NCI-H146 (cell line): ENCODE measurements at regions not wholly inside any gene's neighbourhood (a gene's known extent, or its start where the extent isn't known, plus 50 kb on each side); places are given as distances from the start of the nearest gene placed in this dataset.
"Not testable (repeated sequence)": the region's sequence is repeated elsewhere in the genome, so short reads cannot be mapped to it uniquely, and the experiment has no call there.

Experiments used
- DNase-seq: peaks from one replicate; lab custom pipeline; 2025; lab: John Stamatoyannopoulos, UW

DNA sequence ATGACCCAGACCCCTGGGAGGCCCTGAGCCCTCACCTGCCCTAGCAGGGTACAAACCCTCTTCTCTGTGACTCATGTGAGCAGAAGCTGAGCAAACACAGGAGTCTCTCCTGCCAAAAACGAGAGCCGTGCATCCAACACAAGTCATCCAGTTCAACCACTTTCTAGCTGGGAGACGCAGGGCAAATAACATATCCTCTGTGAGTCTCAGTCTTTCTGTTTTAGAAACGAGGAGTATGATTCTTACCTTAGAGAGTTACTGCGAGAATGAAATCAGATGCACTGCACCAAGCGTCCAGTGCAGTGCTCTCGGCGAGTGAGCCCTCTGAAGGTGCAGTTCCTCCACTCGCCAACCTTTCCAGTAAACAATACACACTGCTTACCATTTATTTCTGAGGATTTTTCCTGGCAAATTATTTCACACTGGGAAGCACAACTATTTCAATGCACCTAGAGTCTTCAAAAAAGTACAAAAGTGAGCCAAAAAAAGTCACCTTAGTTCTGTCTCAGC lies 331.8 kb upstream of the MYT1L start:
- peak; percentile 82 for DNase-seq

DNA sequence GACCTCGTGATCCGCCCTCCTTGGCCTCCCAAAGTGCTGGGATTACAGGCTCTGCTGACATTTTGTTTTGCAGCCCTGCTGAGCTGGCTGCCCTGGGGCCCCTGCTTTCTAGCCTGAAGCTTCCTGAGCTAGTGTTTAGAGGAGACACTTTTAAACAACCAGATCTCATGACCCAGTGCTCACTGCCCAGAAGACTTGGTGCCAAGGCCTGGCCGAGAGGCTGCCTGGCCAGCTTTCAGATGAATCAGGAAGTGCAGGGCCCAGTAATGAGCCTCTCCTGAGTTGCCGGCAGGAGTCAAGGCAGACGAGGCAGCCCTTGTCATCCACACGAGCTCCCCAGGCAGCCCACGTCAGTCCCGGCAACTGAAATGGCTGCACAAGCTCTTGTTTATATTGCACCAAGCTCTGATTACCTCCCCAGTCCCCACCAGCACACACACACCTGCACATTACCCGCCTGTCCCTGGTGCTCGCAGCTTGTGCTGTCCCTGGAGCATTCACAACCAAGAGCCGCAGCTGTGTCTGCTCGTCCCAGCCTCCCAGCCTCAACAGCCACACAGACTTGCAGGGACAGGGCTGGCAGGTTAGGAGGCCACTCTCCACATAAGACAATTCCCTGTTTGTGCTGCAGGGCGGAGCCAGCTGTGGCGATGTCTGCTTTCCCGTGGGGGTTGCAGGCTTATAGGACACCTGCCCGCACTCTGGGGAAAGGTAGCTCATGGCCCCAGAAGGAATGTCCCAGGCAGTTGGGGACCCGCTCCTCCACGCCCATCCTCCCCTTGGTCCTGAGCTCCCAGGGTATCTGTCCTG lies 331.2 kb upstream of the MYT1L start:
- peak; percentile 85 for DNase-seq

DNA sequence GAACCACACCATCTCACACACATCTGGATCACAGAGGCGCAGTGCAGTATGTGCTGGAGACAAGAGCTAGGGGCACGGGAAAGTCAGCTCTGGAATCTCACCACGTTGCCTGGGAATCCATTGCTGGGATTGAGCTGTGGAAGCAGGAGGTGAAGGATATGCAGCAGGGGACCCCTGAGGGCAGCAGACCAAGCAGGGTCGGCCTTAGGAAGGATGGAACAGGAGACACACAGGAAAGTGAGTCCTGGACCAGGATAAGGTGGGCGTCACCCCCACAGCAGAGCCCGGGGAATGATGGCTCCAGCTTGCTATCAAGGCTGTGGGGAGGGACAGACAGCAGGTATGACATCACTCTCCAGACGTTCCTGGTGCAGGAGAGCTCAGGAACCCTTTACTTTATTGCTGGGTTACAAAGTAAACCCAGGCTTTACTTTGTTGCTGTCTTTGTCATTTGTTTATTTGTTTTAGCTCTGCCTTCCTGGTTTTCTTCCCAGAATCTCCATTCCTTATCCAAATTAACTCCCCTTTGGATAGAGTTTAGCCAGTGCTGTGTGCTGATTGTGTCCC lies 329.8 kb upstream of the MYT1L start:
- DNase-seq: no peak

DNA sequence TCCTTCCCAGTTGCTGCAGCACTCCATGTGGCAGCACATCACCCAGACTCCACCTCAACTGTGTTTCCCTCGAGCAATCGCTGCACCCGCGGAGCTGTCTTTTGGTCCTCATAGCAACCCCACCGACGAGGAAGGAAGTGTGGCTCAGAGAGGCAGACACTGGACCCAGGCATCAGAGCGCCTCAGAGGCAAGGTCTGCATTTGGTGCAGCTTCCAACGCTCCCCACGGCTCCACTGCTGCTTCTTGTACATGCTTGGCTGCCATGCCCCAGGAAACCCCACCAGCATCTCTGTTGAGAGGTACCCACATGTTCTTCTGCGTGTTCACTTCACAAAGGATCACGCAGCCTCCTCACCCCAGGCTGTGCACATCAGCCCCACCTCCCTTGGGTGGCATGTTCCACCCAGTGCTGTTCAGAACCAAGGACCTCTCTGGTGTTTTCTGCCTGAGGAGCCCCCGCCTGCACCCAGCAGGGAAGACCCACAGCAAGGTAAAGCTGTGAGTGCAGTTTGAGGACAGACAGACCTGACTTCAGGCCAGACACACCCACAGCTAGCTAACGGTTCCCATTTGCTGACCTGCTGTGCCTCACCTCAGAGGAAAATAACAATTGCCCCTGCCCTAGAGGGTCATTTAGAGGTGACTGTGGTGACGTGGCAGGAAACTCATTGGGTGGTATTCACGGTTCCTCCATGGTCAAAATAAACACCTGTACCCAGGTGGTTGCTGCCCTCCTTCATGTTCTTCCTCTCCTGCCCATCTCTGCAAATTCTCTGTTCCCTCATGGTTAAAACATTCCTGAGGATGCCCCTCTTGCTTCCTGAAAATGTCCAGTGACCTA lies 326.3 kb upstream of the MYT1L start:
- DNase-seq: no peak

DNA sequence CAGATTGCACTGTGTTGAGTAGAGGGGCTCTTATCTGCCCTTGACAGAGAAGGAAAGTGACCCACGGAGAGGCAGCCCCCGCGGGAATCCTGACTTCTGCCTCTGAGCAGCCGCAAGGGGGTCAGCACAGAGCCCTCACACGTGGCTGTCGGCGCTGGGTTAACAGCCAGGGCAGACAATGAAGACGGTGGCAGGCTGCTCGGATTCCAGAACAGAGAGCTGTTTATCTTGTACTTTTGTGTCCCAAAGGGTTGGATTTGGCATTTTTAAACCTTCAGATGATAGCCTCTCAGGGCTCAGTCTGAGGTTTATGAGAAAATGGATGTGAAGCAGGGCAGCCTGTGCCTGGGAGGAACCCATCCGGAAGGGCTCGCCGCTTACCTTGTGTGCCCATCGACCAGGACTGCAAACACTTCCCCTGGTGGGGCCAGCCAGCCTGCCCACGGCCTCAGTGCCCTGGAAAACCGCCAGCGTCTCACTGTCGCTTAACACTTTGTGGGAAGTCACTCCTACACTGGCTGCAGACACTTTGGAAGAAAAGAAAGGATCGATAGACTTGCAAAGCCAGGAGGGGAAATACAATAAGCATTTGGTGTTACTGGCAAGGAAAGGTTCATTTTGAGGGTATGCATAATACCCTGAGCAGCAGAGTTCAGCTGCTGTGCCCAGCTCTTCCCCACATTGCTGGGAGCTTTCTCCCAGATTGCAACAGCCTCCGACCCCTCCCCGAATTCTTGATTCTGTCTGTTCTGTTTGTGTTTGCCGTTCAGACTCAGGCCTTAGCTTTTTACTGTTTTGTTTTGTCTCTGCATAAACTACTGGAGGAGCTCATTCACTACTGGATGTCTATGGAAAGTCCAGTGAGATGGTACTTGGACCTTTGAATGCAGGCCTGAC lies 325.3 kb upstream of the MYT1L start:
- no peak for DNase-seq

DNA sequence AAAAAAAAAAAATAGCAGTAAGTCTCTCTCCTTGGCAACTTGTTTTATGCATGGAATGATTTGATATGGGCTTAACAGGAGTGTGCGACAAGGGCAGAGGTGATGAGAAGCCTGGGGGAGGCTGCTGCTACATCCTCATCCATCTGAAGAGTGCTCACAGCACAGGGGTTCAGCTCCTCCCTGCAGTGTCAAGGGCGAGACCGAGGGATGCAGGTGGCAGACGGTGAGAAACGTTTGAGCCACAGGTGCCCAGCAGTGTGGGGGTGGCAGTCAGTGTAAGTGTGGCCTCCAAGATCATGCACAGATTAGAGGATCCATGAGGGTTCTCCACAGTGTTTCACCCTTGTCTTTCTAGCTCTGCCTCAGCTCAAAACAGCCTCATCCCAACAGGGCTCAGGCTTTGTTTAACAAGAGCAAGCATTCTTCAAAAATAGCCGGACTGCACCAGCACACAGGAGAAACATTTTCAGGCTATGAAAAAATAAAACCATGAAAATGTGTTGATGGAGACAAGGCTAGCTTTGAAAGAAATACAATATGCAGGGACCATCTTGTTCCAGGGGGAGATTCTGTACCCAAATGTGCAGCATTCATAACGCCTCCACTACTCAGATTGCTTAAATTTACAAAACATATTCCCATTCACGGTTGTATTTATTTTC lies 324.5 kb upstream of the MYT1L start:
- no peak for DNase-seq

DNA sequence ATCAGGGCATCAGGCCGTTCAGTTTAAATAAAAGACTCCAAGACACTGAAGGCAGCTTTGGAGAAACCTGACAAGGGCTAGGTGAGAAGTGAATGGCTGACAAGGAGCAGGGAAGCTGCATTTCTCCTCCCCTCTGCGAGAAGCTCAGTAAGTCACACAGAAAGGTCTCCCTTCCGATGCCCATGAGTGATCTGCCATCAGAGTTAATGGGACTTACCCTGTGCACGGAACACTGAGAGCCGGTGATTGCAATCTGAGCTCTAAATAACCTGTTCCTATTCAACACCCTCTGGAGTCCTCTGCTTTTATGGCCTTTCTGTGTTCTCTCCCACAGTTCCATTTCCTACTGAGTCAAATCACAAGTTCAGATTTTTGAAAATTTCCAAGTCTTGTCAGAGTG lies 322.2 kb upstream of the MYT1L start:
- DNase-seq: no peak

DNA sequence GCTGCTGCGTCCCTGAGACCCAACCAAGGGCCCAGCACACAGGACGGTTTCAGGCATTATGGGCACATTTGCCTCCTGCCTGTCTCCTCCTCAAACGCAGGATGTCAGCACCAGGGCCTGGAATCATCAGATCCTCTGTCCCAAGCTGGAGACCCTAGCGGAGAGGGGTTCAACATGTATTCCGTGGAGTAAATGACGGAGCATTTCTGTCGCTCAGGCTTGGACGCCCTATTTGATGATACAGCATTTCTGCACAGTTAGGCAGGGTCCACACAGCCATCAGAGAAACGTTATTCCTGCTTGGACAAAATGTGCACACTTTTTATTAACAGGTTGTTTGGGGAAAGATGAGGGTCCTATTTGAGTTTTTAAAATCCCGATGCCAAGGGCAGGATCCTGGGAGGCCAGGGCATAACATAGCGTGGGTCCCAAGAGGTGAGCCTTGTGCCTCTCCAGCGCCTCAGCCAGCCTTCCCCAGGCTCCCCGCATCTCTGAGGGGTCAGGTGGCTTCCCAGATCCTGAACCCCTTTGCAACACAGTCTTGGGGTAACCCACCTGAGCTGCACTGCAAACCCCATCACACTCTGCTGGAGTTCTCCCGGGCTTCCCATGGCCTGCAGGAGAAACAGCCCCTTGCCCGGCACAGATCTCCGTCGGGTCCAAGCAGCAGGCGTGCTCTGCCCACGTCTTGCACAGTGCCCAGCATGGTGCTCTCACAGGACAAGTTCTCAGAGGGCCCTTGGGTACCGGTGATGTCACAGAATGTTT lies 319.7 kb upstream of the MYT1L start:
- DNase-seq: no peak

DNA sequence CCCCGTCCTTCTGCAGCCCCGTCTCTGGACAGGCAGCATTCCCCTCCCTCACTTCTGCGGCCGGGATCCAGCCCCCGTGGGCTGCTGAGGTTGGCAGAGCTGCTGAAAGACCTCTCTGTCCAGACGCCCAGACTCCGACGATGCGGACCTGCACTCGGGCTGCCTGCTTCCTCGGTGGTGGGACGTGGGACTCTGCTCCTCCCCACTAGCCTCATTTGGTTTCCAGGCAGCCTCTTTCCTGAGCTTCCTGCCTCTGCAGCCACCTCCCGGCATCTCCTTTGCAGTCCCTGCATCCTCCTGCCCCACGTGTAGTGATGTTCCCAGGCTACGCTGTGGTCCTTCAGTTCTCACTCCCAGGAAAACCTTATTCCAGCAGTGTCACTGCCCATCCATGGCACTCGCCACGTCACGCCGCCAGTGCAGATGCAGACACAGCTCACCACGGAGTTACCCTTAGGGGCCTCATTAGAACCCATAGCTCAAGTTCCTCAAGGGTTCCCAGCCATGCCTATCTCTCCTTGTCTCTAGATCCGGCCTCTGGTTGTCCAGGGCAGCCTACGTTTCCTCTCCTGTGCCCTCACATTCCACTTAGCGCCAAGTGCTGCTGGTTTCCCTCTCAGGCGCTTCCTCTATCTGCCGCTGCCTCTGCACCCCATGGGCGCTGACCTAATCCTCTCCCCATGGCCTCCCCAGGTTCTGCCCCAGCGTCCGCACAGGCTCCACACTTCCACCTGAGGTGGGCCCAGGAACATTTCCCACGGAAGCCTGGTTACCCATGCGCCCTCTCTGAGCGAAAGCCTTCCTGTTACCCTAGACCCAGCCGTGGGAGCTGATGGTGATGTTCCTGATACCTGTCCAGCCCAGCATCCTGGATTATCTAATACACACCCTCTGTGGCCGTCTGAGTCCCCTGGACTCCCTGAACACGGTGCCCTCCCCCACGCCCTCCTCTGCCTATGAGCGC lies 318.3 kb upstream of the MYT1L start:
- no peak for DNase-seq

DNA sequence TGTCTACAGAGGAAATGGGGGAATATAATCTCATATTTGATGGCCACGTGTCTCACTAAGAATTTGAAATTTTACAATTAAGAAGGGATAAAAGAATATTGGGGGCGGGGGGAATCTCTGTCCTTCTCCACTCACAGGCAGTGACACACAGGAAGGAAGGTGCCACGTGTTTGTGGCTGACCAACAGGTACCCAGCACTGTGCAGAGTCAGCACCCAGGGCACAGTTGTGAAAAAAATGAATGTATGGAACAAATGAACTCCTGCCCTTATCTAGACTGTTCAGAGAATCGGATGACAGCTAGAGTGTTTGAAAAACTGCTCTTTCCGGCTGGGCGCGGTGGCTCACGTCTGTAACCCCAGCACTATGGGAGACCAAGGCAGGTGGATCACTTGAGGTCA lies 317.0 kb upstream of the MYT1L start:
- no peak for DNase-seq

DNA sequence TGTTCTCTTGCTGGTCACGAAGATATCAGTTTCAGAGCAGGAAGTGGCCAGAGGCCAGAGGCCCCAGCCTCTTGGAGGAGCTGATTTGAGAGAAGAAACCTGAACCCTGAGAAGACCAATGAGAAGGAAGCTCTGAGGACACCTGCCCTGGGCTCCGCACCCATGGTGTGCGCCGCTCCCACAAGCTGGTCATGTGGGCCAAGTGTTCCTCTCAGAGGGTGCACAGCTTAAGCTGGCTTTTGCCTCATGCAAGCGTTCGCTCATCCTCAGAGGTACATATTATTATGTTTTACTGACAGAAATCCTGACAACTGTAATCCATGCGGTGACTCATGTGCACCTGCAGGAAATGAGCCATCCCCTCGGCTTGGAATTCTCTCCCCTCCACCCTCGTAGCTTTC lies 316.1 kb upstream of the MYT1L start:
- no peak for DNase-seq

DNA sequence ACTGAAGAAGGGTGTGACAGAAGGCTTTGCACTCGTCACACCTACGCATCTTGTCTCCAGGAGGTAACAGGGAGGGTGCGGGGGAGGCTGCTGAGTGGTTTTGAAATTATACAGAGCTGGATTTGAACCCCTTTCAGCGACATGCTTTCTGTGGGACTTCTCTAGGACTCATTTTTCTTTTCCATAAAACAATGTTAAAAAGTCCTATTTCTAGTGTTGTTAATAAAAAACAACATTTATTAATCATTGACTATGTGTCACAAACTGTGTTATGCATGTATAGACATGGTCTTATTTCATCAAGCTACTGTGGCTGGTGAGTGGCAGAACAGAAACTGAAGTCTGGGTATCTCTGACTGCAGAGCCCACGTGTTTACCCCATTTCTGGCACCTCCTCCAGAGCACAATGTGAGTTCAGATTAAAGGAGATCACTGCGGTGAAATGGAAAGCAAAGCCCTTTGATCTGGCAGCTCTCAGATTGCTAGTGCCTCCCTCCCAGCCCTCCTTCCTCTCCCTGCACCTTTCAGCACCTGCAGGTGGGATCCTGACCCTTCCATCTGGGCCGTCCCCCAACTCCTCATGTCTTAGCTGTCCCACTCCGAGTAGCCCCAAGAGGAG lies 315.5 kb upstream of the MYT1L start:
- no peak for DNase-seq

DNA sequence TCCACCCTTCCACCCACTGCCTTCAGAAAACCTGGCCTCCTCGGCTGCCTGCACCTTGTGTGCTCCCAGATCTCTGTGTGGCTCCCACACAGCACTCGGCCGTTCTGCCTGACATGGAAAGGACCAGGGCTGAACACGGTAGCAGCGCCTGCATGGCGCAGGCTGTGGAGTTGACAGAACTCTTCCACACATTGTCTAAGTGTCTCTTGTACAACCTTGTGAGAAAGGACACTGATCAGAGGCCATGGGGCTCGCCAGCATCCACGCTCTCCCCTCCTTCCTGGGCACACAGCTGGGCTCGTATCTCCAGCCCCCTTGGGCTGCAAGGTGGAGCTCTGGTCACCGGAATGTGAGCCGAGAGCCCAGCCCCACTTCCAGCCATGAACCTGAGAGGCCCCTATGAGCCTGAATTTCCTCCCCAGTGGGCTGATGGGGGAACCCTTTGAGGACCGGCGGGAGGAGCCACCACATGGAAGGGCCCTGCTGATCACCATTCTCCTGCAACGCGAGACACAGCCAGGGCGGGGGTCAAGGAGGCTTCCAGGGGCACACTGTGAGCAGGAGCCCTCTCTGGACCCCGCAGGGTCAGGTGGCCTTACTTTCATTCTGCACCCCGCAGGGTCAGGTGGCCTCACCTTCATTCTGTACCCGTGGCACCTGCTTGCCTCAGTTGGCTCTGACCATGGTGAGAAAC lies 314.2 kb upstream of the MYT1L start:
- no peak for DNase-seq

DNA sequence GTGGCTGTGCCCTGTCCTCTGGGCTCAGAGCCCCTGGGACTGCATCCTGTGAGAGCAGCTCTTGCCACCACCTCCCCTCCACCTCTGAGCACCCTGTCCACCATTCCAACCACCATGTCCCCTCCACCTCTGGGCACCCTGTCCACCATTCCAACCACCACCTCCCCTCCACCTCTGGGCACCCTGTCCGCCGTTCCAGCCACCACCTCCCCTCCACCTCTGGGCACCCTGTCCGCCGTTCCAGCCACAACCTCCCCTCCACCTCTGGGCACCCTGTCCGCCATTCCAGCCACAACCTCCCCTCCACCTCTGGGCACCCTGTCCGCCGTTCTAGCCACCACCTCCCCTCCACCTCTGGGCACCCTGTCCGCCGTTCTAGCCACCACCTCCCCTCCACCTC lies 313.7 kb upstream of the MYT1L start:
- DNase-seq: not testable (repeated sequence)

DNA sequence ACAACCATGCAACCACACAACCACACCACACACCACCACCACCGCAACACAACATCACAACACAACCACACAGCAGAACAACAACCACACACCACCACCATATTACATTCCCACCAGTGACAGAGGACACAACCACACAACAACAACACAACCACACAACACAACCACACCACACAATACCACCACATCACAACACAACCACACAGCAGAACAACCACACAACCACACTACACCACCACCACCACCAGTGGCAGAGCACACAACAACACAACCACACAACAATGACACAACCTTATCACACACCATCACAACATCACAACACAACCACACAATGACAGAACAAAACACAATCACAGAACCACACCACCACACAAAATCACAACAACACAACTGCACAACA lies 313.0 kb upstream of the MYT1L start:
- DNase-seq: no peak

DNA sequence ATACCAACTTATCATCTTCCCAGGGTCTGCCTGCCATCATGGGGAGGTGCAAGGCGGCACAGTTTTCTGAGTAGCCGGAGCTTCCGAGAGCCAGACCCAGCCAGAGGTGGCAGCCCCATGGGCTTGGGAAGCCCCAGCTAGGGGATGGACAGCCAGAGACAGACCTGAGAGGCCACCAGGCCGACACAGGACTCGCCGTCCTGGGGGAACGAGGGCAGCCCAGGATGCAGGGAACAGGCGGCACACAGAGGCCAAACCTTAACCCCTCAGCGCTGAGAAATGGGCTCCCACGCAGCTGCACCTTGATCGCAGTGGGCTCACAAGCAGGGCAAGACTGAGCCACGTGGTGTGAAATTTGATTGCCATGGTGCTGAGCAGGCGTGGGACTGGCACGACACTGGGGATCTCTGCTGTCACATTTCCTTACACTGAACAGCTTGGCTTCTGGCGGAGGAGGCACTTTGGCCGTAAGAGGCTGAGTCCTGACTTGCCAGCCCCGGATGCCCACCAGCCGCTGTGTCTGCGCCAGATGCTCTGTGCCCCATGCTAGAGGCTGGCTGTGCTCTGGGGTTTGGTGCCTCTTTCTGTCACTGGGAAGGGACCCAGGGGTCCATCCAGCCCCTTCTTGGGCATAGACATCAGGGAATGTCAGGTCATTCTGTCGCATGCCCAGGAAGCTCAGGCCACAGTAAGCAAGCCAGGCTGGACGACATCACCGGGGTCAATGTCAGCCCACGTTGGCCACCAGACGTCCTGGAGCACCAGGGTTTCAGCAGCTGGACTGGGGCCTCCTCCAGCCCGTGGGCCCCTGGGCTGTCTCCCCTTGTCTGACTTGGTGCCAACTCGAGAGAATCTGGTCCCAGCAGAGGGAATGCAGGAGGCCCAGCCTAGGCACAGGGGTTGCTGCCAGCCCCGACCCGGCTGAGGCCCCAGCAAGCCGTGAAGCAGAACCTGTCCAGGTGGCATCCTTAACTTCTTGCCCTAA lies 312.1 kb upstream of the MYT1L start:
- no peak for DNase-seq
